ENCODE measurements at regions not wholly inside any gene's neighbourhood (a gene's known extent, or its start where the extent isn't known, plus 50 kb on each side); places are given as distances from the start of the nearest gene placed in this dataset.
"Not testable (repeated sequence)": the region's sequence is repeated elsewhere in the genome, so short reads cannot be mapped to it uniquely, and the experiment has no call there.

DNA sequence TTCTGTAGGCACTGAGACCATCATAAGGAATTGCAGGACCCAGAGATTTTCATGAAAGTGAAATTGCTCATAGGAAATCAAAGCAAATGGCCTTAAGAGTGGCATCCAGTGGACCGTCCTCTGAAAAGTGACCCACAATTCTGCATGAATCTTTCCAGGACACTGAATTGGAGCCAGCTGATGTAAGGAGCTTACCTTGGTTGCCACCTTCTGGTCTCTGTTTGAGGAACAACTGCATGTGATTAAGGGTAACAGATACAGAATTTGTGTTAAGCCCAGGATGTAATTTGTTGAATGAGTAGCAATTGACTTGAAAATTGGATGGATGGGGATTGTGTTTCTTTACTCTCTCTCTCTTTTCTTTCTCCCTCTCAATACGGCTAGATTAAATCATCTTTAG, 49.9 kb upstream of the GAS1 start:
- DNase-seq, result no peak

DNA sequence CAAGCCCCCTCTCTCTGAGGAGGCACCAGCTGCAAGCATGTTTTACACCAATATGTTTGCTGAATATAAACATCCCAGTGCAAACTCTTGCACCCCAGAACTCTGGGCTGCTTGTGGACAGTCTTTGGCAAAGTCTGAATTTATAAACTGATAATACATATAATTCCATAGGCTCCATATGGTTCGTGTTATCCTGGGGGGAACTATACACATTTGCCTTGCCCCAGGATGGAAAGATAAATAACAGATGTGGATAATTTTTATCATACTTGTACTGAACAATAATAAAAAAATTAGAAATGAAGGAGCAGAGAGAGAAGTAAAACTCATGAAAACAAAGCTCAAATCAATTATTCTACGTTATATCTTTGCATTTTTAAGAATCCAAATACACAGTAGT, 50.6 kb upstream of the GAS1 start:
- no peak for DNase-seq

DNA sequence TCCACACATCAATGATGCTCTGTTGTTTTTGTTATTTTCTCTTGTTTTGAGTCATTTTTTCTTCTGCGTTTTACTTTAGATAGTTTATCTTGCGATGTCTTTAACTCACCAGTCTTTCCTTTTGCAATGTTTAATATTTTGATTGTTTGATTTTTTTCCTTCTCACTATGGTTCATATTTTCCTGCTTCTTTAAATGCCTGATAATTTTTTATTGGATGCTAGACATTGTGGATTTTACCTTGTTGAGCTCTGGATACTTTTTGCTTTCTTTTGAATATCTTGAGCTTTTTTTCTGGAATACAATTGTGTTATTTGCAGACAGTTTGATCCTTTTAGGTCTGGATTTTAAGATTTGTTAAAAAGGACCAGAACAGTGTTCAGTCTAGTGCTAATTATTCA, 55.2 kb upstream of the GAS1 start:
- no peak for DNase-seq

DNA sequence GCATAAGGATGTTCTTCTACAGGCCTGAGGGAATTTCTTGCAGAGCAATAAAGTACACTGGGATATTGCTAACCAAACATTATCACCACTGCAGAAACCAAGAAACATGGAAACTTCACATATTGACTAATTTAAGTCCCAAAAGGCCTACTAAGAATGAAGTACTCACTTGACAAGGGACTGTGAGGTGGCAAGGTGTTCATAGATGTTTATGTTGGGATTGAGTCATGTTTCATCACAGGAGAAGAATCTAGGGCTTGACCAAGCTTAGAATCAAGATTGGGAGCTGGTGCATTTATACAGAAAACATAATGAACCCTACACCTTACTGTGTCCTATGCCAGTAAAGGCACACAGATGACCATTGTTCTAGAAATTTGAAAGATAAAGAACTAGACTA, 56.7 kb upstream of the GAS1 start:
- no peak for DNase-seq

DNA sequence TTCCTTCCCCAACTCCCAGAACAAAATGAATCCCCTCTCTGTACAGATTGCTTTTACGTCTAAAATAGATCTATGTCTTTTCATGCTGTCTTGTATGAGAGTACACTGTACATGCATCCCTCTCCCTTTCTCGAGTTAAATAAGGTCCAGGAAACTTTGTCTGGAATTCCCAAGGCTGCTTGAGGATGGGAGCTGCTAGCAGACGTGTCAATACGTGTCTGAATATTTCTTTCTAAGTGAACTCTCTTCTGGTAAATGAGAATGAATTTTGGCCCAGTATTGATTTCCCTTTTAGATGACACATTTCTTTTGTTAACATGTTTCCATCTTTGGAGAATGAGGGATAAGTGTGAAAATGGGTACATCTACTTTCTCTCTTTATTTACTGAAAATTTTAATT, 59.6 kb upstream of the GAS1 start:
- no peak for DNase-seq

DNA sequence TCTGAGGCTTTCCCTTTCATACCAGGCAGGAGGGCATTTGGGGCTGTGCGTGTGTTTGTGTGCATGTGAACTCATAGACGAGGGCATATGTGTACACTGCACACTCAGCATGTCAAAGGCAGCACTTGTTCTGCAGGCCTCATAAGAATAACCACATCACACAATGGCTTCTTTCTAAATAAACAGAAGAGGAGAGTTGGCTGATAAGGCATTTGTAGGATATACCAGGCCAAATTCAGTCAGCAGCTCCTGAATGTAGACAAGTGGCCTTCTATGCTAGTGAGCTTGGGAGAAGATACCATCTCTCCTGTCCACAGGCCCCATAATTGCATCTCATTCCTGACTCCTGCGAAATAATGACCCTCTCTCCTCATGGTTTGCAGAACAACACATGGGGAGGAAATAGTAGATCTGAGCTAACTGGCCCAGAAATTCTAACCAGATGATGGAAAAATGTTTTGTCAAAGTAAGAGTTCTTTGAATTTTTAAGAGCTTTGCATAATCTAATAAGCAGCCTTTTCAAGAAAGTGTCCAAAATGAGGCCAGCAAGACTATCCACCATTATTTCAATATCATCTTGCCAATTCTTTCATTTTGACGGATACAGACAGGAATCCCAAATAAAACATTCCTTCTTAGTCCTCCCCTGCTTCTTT, 60.5 kb upstream of the GAS1 start:
- peak in 20 of 51 donors; percentile 1 to 52 (median 20) for DNase-seq

DNA sequence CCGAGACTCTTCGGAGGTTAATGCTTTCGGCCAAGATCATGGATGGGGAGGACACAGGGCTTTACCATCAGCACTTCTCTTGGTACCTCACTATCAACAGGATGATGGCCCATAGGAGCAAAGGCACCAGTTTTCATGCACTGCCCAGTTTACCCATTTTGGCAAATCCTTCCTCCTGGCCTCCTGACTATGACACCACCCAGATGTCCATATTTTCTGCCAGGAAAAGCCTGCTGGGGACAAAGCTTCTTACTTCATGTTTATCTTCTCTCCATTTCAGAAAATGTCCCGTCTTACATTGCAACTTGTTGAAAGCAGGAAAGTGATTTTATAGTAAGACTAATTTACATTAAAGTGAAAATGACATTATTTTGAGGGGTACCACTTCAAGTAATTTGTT, 61.4 kb upstream of the GAS1 start:
- DNase-seq, result no peak

DNA sequence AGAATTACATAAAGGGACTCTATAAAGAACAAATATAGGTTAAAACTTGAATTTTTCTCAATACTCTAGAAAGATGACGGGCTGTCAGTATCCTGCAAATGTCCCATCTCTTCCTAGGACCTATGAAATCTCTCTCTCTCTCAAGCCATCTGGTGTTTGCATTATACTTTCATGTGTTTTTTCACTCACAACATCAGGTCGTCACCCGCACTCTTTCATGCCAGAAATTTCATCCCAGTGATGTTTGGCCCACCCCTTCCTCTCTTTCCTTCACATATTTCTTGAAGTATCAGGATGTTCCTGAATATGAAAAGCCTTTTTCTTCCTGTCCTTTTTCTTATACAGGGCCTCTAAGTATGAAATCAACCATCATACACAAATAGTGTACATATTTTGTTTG, 63.3 kb upstream of the GAS1 start:
- DNase-seq, result no peak

DNA sequence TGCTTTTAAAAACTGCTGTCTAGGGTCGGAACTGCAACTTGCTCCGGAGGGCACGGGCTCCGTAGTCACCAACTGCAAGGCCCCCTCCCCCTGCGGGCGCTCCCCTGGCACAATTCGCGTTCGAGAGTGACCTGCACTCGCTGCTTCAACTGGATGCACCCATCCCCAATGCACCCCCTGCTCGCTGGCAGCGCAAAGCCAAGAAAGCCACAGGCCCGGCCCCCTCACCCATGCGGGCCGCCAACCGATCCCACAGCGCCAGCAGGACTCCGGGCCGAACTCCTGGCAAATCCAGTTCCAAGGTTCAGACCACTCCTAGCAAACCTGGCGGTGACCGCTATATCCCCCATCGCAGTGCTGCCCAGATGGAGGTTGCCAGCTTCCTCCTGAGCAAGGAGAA, 64.2 kb upstream of the GAS1 start:
- DNase-seq, result no peak

DNA sequence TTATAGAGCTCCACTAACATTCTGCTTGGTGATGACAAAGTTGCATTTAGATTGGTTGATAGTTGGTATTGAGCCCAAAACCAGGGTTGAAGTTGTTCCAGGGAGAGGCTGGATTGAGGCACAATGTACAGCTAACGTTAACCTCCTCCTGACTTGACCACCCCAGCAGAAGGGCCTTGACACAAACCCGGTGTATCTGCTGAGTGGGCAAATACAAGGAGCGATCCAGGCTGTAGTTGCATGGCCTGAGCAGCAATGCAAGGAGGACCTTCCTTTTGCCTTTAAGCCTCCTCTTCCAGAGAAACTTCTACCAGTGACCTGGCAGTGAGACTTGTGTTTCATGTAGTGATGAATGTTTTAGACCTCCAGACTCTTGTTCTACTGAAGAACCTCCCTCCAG, 66.2 kb upstream of the GAS1 start:
- DNase-seq, result no peak

DNA sequence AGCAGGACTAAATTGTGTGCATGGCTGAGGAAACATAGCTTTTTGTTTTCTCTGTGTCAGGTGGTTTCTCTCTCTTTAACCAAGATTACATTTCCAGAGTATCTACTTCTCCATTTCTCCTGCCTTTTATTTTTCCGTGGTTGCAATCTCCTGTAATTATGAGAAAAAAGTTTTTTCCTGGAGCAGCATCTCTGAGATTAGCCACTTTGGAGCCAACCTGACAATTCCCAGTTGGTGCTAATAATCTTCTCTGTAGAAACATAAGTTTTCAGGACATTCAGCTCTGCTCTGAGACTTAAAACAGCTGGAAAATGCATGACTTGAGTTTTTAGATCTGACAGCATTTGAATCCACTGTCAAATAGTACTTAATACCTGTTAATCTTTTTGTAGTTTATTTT, 67.1 kb upstream of the GAS1 start:
- DNase-seq, result no peak

DNA sequence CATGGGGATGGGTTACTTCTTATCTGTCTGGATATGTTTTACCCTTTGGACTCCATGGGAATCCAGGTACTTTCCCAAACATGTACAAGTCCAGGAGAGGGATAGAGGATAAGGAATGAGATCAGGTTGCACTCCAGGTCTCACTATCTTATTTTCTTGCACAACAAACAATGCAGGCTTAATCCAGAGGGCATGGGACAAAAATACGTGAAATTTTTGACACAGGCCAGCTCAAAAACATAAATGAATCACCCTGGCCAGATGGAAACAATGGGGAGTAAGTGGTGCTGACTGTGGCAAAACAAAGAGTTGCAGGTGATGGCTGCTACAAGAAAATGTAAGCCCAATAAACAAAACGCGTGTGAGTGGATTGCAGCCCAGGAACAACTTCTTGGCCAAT, 69.4 kb upstream of the GAS1 start:
- DNase-seq, result no peak

DNA sequence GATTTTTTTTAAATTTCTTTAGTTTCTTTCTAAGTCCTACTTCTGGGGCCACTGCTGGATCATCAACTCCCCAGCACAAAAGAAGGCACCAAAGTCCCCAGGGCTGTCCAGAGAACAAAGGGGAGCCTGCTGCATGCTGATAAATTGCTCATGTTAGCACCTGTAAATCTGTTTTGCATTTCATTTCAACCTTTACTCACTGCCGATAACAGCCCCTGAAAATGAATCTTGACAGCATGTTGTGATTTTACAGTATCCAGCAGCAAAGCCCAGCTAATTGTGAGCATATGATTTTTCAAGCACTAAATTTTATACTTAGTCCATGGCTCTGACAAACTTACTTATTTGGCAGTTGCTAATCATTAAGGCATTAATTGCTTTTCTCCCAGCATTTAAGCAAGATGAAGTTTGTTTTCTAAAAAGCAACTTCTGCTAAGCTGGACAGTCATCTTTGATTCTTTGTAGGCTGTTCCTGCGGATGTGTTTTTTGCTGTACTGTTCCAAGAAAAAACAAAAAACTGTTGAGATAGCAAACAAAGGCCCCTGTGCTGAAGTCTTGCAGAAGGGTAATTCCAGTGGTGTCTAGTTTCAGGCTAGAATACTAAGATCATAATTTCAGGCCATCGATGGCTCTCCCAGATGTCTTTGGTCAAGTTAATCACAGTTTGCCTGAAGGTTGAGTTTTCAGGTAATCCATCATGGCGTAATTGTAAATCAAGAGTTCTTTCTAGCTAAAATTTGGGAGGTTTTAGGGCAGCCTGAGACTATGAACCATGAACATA, 73.1 kb upstream of the GAS1 start:
- peak in 1 of 51 donors; percentile 3 for DNase-seq

DNA sequence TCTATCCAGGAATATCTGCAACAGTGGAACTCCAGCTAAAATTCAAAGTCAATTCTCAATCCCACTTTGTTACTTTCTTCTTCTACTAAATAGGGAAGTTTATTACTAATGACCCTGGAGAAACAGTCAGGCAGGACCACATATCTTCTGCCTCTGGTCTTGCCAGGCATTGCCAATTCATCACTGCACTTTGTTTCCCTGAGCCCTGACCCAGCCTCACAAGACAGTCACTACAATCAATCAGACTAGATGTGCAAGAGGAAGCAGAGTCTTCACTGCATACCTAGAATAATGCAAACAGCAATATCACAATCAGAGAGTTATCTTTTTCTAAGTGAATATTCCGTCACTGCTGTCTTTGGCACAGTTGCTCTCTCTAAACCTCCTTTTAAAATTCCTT, 74.9 kb upstream of the GAS1 start:
- no peak for DNase-seq

DNA sequence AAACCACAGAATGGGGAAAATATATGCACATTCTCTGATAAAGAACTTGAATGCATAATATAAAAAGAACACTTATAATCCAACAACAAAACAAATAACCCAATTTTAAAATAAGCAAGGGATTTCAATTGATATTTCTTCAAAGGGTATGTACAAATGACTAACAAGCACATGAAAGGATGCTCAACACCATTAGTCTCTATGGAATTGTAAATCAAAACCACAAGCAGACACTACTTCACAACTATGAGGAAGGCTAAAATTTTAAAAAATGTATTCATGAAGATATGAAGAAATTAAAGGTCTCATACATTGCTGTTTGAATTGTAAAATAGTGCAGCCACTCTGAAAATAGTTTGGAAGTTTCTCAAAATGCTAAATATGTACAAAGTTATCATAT, 78.9 kb upstream of the GAS1 start:
- no peak for DNase-seq

DNA sequence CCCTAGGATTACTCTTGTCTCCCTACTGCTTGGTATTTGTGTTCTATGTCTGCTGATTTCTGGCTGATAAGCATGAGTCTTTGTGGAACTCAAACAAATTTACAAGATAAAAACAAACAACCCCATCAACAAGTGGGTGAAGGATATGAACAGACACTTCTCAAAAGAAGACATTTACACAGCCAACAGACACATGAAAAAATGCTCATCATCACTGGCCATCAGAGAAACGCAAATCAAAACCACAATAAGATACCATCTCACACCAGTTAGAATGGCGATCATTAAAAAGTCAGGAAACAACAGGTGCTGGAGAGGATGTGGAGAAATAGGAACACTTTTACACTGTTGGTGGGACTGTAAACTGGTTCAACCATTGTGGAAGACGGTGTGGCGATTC, 81.5 kb upstream of the GAS1 start:
- not testable (repeated sequence) for DNase-seq

DNA sequence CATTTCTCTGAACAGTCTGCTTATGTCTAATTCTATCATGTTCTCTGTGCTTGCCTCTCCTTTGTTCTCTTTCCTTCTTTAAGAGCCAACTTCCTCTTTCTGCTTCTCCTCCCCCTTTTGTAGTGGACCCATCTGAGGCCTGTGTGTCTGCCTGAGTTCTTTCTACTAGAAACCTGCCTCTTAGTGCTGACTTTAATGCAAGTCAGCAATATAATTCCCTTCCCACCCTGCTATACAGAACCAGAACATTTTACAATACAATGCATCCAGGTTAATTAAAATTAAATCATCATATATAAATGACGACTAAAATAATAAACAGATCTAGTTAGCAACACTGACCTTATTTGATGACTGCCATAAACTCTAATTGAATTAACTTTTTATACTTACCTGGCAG, 82.6 kb upstream of the GAS1 start:
- no peak for DNase-seq

DNA sequence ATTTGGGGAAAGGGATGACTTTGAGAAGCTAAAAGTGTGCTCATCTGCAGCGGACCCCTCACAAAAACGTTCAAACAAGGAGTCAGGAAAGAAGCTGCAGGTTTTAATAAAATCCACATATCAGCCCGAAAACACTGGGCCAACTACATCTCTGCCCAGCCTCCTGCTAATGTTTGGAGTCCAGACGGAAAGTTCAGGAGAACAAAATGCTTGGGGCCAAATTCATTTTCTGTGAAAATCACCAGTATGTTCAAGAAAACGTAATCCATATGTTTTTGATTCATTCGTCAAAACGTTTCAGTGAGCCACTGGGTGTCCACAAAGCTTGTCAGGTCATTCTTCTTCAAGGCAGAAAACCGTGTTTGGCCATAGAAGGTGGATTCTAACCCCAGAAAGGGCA, 87.5 kb upstream of the GAS1 start:
- DNase-seq, result no peak

DNA sequence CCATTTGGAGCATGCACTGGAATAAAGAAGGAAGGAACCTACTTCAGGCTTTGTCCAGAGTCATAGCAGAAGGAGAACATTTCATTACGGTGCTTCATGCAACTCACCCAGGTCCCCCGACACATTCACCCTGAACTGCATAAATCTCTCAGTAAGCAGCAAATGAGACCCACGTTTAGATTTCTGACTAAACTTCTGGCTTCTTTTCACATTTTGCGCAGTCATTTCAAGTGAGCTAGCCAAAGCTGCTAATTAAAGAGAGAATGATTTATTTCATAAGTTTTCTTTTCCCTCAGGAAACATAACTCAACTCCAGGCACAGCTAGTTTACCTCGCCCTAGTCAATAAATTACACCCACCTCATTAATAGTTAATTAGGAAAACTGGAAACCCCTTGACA, 88.6 kb upstream of the GAS1 start:
- no peak for DNase-seq

DNA sequence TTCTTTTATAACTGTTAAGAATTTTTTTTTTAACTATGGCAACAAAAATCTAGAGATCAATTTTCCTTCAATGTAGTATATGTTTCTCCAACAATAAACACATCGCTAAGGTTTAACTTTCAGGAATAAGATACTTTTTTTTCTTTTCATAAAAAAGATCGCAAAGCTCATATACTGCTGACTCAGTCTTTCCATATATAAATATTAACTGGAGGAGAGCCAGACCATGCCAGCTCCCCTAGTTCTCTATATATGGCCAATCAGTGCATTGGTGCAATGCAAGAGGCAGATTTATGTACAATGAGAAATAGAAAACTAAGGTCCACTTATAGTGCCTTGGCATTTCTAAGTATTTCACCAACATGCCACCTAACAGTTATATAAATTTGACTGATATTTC, 89.2 kb upstream of the GAS1 start:
- DNase-seq, result no peak

DNA sequence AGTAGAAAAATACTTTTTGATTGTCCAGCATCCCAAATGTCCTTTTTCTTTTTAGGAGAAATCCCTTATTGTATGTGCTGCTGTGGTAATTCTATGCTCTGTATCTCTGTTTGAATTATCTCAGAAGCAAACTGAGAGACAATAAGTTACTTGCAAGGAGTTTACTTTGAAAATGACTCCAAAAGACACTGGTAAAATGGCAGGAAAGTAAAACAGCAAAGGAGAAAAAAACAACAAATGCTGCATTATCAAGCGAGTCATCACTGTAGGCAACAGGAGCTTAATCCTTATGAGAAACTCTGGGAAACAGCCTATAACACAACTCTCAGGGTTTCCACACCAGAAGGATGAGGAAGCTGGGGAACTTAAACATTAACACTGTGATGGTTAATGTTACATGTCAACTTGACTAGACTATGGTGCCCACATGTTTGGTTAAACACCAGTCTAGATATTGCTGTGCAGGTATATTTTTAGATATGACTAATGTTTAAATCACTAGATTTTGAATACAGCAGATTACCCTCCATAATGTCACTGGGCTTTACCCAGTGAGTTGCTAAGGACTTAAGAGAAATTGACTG, 92.6 kb upstream of the GAS1 start:
- DNase-seq, result no peak

DNA sequence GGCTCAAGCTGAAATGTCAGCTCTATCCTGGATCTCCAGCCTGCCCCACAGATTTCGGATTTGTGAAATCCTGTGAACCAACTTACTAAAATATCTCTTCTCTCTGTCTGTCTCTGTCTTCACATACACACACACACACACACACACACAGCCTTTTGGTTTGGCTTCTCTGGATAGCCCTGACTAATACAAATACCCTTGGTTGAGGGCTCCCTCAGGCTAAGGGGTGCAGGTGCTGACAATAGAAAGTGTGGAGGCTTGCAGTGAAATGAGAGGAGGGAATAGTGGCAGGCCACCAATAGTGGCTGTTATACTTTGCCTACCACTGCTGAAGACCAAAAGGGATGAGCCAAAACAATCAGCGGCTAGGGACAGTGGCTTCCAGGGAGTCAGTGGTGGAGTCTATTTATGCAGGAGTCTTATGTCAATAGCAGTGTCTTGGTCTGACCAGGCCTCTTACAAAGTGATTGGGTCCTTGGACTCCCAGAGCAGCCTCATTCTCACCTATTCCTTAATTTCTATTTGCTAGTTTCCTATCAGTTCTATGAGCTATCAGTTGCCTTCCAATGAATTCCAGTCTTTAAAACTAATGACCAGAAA, 93.2 kb upstream of the GAS1 start:
- no peak for DNase-seq
